A549 (cell line): ENCODE measurements at regions not wholly inside any gene's neighbourhood (a gene's known extent, or its start where the extent isn't known, plus 50 kb on each side); places are given as distances from the start of the nearest gene placed in this dataset.

Experiments used
- ATAC-seq, 2 experiments: fragments of 200-7000 bp in 1 of 2; fragments of >200 bp in 1 of 2; cut with Nextera tagmentation in 1 of 2; cut with Tn5 transposase in 1 of 2; 3 replicates each; pipeline versions ENCODE4 v1.8.0 to v1.9.1; 2018 to 2020; ENCODE audit warnings: mild to moderate bottlenecking in 1 of 2, moderate library complexity in 1 of 2
- CTCF ChIA-PET: fragments of 300-600 bp; sonication (Branson Sonifier 250); formaldehyde crosslinking; extraction: SDS; loops from one replicate; lab custom pipeline; 2021; ENCODE audit warnings: antibody characterized with exemption, inconsistent platforms; lab: Yijun Ruan, JAX
- POLR2A ChIA-PET: fragments of 350-600 bp; formaldehyde crosslinking; extraction: SDS; loops from one replicate; lab custom pipeline; 2021; ENCODE audit warnings: antibody characterized with exemption, inconsistent platforms; lab: Yijun Ruan, JAX
- DNase-seq, 2 experiments: peaks; one replicate each; pipeline versions ENCODE4 v3.0.0 to v3.0.0-alpha.2; 2011 to 2016; ENCODE audit warnings: low read depth in 1 of 2, low spot score in 1 of 2
- FAIRE-seq: peaks from 2 replicates; lab custom pipeline; 2011; peaks lifted over from hg19 to GRCh38; lab: Jason Lieb, UNC
- H3K27ac ChIP-seq, 2 experiments: fragments of >200 bp; sonication (Bioruptor Twin); formaldehyde crosslinking; 3 replicates each; pipeline ENCODE4 v1.5.1; 2016 to 2017
- H3K4me1 ChIP-seq: fragments of >200 bp; sonication (Bioruptor Twin); formaldehyde crosslinking; 3 replicates; pipeline ENCODE4 v1.6.1; 2016
- H3K4me2 ChIP-seq: fragments of >200 bp; sonication (Bioruptor Twin); formaldehyde crosslinking; 3 replicates; pipeline ENCODE4 v1.6.1; 2016
- H3K4me3 ChIP-seq: fragments of >200 bp; sonication (Bioruptor Twin); formaldehyde crosslinking; 3 replicates; pipeline ENCODE4 v1.5.1; 2016
- H3K9me3 ChIP-seq: fragments of >200 bp; sonication (Bioruptor Twin); formaldehyde crosslinking; 3 replicates; pipeline ENCODE4 v1.6.1; 2016
- CBX8 ChIP-seq: fragments of 200-600 bp; sonication (generic); IDR thresholded peaks from 2 replicates; pipeline ENCODE4 v1.6.1; 2016
- CHD2 ChIP-seq: fragments of 150-350 bp; IDR thresholded peaks from 2 replicates; pipeline ENCODE4 v1.6.1; 2014; ENCODE audit warnings: low read length; ENCODE audit not compliant: partially characterized antibody
- CHD4 ChIP-seq: fragments of 200-600 bp; sonication (generic); IDR thresholded peaks from 2 replicates; pipeline ENCODE4 v1.6.1; 2016; ENCODE audit warnings: antibody characterized with exemption, mild to moderate bottlenecking, borderline replicate concordance
- EHMT2 ChIP-seq: fragments of 200-600 bp; sonication (generic); IDR thresholded peaks from 2 replicates; pipeline ENCODE4 v1.6.1; 2016; ENCODE audit warnings: antibody characterized with exemption, low read depth, mild to moderate bottlenecking, moderate library complexity
- EP300 ChIP-seq, 2 experiments: fragments of >200 bp; sonication (Bioruptor Twin); formaldehyde crosslinking; IDR thresholded peaks; 2 replicates in 1 of 2; 3 replicates in 1 of 2; pipeline ENCODE4 v1.6.1; 2016 to 2017
- GATA3 ChIP-seq: IDR thresholded peaks from 2 replicates; pipeline ENCODE4 v1.6.1; 2012; ENCODE audit warnings: borderline replicate concordance
- HDAC2 ChIP-seq: fragments of 200-600 bp; sonication (generic); IDR thresholded peaks from 2 replicates; pipeline ENCODE4 v1.6.1; 2016
- HEYL ChIP-seq: fragments of 250-450 bp; sonication (Bioruptor Pico); IDR thresholded peaks from 2 replicates; pipeline ENCODE4 v1.8.0; 2021; ENCODE audit warnings: mild to moderate bottlenecking, moderate library complexity
- HOXA7 ChIP-seq: fragments of 250-450 bp; sonication (Bioruptor Pico); IDR thresholded peaks from 2 replicates; pipeline ENCODE4 v1.5.0; 2020; ENCODE audit warnings: mild to moderate bottlenecking, moderate library complexity
- KDM1A ChIP-seq: fragments of 200-600 bp; sonication (generic); IDR thresholded peaks from 2 replicates; pipeline ENCODE4 v1.6.1; 2016; ENCODE audit warnings: low read depth, mild to moderate bottlenecking
- MAZ ChIP-seq: fragments of 150-350 bp; IDR thresholded peaks from 2 replicates; pipeline ENCODE4 v1.6.1; 2014; ENCODE audit warnings: antibody characterized with exemption, low read depth, low read length, borderline replicate concordance
- NPAS2 ChIP-seq: fragments of 250-450 bp; sonication (Bioruptor Pico); IDR thresholded peaks from 2 replicates; pipeline ENCODE4 v1.8.0; 2022; ENCODE audit warnings: mild to moderate bottlenecking, moderate library complexity, borderline replicate concordance
- NR3C1 ChIP-seq: fragments of >200 bp; sonication (Bioruptor Twin); formaldehyde crosslinking; IDR thresholded peaks from 3 replicates; pipeline ENCODE4 v1.6.1; 2017
- POLR2AphosphoS2 ChIP-seq: conservative IDR thresholded peaks from 2 replicates; pipeline ENCODE4 v1.6.1; 2012; ENCODE audit warnings: low read length, improper control_type of control experiment, inconsistent platforms
- RARB ChIP-seq: fragments of 250-450 bp; sonication (Bioruptor Pico); IDR thresholded peaks from 2 replicates; pipeline ENCODE4 v1.8.0; 2021; ENCODE audit warnings: mild to moderate bottlenecking, moderate library complexity
- TP53 ChIP-seq: fragments of 250-450 bp; sonication (Bioruptor Pico); IDR thresholded peaks from 2 replicates; pipeline ENCODE4 v1.5.0; 2021; ENCODE audit warnings: mild to moderate bottlenecking, moderate library complexity
- ZC3H11A ChIP-seq: fragments of 450-650 bp; IDR thresholded peaks from 2 replicates; pipeline ENCODE4 v1.6.1; 2014; ENCODE audit warnings: antibody characterized with exemption, mild to moderate bottlenecking
- ZFP36 ChIP-seq: fragments of 450-650 bp; IDR thresholded peaks from 2 replicates; pipeline ENCODE4 v1.6.1; 2014; ENCODE audit warnings: borderline replicate concordance; ENCODE audit not compliant: partially characterized antibody
- ZNF302 ChIP-seq: fragments of 250-450 bp; sonication (Bioruptor Pico); IDR thresholded peaks from 2 replicates; pipeline ENCODE4 v1.9.0; 2021; ENCODE audit warnings: inconsistent platforms, mild to moderate bottlenecking, moderate library complexity
- WGBS: methylation state at CpG from one replicate; pipeline ENCODE4 v1.1.6; 2017; ENCODE audit errors: missing lambda C conversion rate; 5-methylcytosine and 5-hydroxymethylcytosine counted together
- TF ChIP-seq, protein P1 (sequence below): fragments of 150-350 bp; IDR thresholded peaks from 2 replicates; pipeline ENCODE4 v1.6.1; 2014; ENCODE audit warnings: low read depth, mild to moderate bottlenecking, low read length
- TF ChIP-seq, protein P2 (sequence below): fragments of >200 bp; sonication (Bioruptor Twin); formaldehyde crosslinking; IDR thresholded peaks from 3 replicates; pipeline ENCODE4 v1.5.1; 2016
- TF ChIP-seq, protein P3 (sequence below): fragments of >200 bp; sonication (Bioruptor Twin); formaldehyde crosslinking; IDR thresholded peaks from 2 replicates; pipeline ENCODE4 v1.6.1; 2016
- TF ChIP-seq, protein P4 (sequence below): fragments of 450-650 bp; IDR thresholded peaks from 2 replicates; pipeline ENCODE4 v1.6.1; 2014; ENCODE audit warnings: antibody characterized with exemption
- TF ChIP-seq, protein P5 (sequence below): fragments of >200 bp; sonication (Bioruptor Twin); formaldehyde crosslinking; IDR thresholded peaks from 3 replicates; pipeline ENCODE4 v1.6.1; 2016
- TF ChIP-seq, protein P6 (sequence below): fragments of 250-450 bp; sonication (Bioruptor Pico); IDR thresholded peaks from 2 replicates; pipeline ENCODE4 v1.5.0; 2020; ENCODE audit warnings: low read depth, mild to moderate bottlenecking, moderate library complexity
- TF ChIP-seq, protein P7 (sequence below): IDR thresholded peaks from 2 replicates; pipeline ENCODE4 v1.6.1; 2012
- TF ChIP-seq, protein P8 (sequence below): IDR thresholded peaks from 2 replicates; pipeline ENCODE4 v1.6.1; 2012; ENCODE audit warnings: low read depth, borderline replicate concordance
- TF ChIP-seq, protein P9 (sequence below): IDR thresholded peaks from 2 replicates; pipeline ENCODE4 v1.6.1; 2012

DNA sequence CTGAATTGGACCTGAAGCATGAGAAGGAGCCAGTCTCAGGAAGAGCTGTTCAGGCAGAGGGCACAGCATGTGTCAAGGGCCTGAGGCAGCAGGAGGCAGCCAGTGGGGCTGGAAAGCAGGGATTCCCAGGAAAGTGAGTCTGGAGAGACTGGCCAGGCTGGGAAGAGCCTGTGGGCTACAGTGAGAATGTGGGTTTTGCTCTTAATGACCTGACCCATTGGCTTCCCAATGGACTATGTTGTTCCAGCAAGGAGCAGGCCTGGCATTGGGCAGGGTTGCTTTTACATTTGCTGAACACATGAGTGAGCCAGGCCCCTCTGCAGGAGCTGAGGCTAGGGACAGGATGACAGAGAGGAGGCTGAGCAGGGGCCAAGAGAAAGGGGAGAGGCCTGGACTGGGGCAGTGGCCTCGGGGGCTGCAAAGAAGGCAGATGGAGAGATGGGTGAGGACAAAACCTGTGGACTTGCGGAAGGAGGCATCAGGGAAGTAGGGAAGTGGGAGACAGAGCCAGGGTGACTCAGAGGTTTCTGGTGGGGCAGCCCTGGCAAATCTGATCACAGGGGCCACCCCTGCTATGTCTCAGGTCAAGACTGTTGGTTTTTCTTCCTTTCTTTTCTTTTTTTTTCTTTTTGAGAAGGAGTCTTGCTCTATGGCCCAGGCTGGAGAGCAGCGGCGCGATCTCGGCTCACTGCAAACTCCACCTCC lies 65.9 kb upstream of the NEK6 start:
- no peak overlapping the region for H3K27ac ChIP-seq

DNA sequence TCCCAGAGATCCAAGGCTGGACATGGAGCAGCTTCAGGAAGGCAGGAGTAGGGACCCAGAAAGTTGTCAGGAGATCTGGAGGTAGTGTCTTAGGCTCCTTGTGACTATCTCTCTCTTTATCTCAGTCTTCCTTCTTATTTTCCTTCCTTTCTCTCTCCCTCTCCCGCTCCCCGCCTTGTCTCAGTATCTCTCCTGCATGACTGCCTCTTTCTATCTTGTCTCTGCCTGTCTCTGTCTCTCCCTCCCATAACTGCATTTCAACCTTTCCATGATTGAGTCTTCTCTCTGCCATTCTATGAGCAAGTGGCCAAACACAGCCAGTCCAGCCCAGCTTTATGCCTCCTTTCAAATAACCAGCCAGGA lies 61.0 kb upstream of the NEK6 start:
- WGBS = 69% methylated on average over 2 of the region's 2 CpGs
- FAIRE-seq = no peak
- CTCF ChIA-PET = interaction anchor here (1.7 kb wide), 1 partner anchor 71 kb away, joined by 4 read pairs; no protein-coding TSS in a partner anchor

More for the DNA sequence above, 65.9 kb upstream of the NEK6 start:
- Histone ChIP-seq H3K4me3 (no peak overlapping the region), H3K9me3 (peaks cover 15% of the 10 kb centered on the region), H3K4me2 (no peak overlapping the region), H3K4me1 (no peaks in the 10 kb centered on the region)
- FAIRE-seq = no peak
- WGBS = 84% methylated on average over 6 of the region's 6 CpGs
- TF ChIP-seq ZNF302 (CRISPR knock-in tag) = no peak
- TF ChIP-seq EP300 (IDR thresholded peaks at IDR 0.05) = no peak
- TF ChIP-seq EHMT2 = no peak
- no peak for TF ChIP-seq MAZ
- TF ChIP-seq GATA3 = no peak
- TF ChIP-seq CHD4 = no peak
- TF ChIP-seq, protein P1, sequence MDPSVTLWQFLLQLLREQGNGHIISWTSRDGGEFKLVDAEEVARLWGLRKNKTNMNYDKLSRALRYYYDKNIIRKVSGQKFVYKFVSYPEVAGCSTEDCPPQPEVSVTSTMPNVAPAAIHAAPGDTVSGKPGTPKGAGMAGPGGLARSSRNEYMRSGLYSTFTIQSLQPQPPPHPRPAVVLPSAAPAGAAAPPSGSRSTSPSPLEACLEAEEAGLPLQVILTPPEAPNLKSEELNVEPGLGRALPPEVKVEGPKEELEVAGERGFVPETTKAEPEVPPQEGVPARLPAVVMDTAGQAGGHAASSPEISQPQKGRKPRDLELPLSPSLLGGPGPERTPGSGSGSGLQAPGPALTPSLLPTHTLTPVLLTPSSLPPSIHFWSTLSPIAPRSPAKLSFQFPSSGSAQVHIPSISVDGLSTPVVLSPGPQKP = no peak
- TF ChIP-seq TP53 (CRISPR knock-in tag) = no peak
- TF ChIP-seq KDM1A = no peak
- TF ChIP-seq, protein P2, sequence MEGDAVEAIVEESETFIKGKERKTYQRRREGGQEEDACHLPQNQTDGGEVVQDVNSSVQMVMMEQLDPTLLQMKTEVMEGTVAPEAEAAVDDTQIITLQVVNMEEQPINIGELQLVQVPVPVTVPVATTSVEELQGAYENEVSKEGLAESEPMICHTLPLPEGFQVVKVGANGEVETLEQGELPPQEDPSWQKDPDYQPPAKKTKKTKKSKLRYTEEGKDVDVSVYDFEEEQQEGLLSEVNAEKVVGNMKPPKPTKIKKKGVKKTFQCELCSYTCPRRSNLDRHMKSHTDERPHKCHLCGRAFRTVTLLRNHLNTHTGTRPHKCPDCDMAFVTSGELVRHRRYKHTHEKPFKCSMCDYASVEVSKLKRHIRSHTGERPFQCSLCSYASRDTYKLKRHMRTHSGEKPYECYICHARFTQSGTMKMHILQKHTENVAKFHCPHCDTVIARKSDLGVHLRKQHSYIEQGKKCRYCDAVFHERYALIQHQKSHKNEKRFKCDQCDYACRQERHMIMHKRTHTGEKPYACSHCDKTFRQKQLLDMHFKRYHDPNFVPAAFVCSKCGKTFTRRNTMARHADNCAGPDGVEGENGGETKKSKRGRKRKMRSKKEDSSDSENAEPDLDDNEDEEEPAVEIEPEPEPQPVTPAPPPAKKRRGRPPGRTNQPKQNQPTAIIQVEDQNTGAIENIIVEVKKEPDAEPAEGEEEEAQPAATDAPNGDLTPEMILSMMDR = no peak
- TF ChIP-seq, protein P3, sequence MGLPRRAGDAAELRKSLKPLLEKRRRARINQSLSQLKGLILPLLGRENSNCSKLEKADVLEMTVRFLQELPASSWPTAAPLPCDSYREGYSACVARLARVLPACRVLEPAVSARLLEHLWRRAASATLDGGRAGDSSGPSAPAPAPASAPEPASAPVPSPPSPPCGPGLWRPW = no peak
- TF ChIP-seq, protein P4, sequence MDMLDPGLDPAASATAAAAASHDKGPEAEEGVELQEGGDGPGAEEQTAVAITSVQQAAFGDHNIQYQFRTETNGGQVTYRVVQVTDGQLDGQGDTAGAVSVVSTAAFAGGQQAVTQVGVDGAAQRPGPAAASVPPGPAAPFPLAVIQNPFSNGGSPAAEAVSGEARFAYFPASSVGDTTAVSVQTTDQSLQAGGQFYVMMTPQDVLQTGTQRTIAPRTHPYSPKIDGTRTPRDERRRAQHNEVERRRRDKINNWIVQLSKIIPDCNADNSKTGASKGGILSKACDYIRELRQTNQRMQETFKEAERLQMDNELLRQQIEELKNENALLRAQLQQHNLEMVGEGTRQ = no peak
- TF ChIP-seq ZFP36 = no peak
- no peak for TF ChIP-seq HEYL (CRISPR knock-in tag)
- TF ChIP-seq NR3C1 = no peak
- DNase-seq = no peak
- ChIA-PET CTCF (interaction anchor here (0.6 kb wide), 1 partner anchor 84 kb away, joined by 3 read pairs; no protein-coding TSS in a partner anchor), POLR2A (no interaction called here)
- ATAC-seq = no peak

More for the DNA sequence above, 61.0 kb upstream of the NEK6 start:
- no peak overlapping the region for H3K4me2 ChIP-seq
- H3K27ac ChIP-seq = no peak overlapping the region
- no peaks in the 10 kb centered on the region for H3K4me1 ChIP-seq
- no peak for DNase-seq
- H3K4me3 ChIP-seq = no peak overlapping the region
- peaks cover 19% of the 10 kb centered on the region for H3K9me3 ChIP-seq
- ATAC-seq = no peak
- TF ChIP-seq, protein P5, sequence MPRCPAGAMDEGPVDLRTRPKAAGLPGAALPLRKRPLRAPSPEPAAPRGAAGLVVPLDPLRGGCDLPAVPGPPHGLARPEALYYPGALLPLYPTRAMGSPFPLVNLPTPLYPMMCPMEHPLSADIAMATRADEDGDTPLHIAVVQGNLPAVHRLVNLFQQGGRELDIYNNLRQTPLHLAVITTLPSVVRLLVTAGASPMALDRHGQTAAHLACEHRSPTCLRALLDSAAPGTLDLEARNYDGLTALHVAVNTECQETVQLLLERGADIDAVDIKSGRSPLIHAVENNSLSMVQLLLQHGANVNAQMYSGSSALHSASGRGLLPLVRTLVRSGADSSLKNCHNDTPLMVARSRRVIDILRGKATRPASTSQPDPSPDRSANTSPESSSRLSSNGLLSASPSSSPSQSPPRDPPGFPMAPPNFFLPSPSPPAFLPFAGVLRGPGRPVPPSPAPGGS = no peak
- TF ChIP-seq, protein P6, sequence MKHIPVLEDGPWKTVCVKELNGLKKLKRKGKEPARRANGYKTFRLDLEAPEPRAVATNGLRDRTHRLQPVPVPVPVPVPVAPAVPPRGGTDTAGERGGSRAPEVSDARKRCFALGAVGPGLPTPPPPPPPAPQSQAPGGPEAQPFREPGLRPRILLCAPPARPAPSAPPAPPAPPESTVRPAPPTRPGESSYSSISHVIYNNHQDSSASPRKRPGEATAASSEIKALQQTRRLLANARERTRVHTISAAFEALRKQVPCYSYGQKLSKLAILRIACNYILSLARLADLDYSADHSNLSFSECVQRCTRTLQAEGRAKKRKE (CRISPR knock-in tag) = no peak
- no peak for TF ChIP-seq ZFP36
- no peak for TF ChIP-seq EP300 (IDR thresholded peaks at IDR 0.05)
- no peak for TF ChIP-seq CBX8
- TF ChIP-seq HDAC2 = no peak
- TF ChIP-seq, protein P7, sequence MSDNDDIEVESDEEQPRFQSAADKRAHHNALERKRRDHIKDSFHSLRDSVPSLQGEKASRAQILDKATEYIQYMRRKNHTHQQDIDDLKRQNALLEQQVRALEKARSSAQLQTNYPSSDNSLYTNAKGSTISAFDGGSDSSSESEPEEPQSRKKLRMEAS = no peak
- no peak for TF ChIP-seq CHD2
- no peak for TF ChIP-seq RARB (CRISPR knock-in tag)
- TF ChIP-seq, protein P1 = no peak
- no peak for TF ChIP-seq HEYL (CRISPR knock-in tag)
- TF ChIP-seq, protein P8, sequence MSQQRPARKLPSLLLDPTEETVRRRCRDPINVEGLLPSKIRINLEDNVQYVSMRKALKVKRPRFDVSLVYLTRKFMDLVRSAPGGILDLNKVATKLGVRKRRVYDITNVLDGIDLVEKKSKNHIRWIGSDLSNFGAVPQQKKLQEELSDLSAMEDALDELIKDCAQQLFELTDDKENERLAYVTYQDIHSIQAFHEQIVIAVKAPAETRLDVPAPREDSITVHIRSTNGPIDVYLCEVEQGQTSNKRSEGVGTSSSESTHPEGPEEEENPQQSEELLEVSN = no peak
- TF ChIP-seq POLR2AphosphoS2 = no peak
- TF ChIP-seq ZC3H11A = no peak
- no peak for TF ChIP-seq HOXA7 (CRISPR knock-in tag)
- TF ChIP-seq, protein P9, sequence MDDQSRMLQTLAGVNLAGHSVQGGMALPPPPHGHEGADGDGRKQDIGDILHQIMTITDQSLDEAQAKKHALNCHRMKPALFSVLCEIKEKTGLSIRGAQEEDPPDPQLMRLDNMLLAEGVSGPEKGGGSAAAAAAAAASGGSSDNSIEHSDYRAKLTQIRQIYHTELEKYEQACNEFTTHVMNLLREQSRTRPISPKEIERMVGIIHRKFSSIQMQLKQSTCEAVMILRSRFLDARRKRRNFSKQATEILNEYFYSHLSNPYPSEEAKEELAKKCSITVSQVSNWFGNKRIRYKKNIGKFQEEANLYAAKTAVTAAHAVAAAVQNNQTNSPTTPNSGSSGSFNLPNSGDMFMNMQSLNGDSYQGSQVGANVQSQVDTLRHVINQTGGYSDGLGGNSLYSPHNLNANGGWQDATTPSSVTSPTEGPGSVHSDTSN = no peak
- TF ChIP-seq NPAS2 (CRISPR knock-in tag) = no peak
- POLR2A ChIA-PET = no interaction called here
